ENCODE measurements at regions not wholly inside any gene's neighbourhood (a gene's known extent, or its start where the extent isn't known, plus 50 kb on each side); places are given as distances from the start of the nearest gene placed in this dataset.

DNA sequence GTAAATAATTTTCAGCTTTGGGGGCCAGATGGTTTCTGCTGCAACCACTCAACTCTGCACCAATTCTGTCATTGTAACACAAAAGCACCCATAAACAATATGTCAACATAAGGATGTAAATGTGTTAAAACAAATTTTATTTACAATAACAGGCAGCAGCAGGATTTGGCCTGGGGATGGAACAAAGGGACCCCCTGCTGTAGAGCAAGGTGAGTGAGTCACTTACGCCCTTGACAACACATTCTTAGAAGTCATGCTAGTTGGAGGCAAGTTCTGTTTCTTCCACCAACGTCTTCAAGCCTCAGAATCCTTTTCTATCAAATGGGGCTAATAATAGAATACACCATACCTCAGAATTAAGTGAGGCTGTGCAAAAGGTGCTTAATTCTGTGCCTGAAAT lies 610.2 kb upstream of the SYT4 start:
- Histone ChIP-seq H3K4me3 (ENCODE audit: control extremely low read depth in 1 of 5, extremely low read depth in 1 of 5, insufficient read depth in 1 of 5, low read depth in 2 of 5, low read length in 4 of 5) (no peak overlapping the region), H3K4me1 (ENCODE audit: control insufficient read depth in 2 of 2, insufficient read depth in 2 of 2, low read length in 2 of 2) (no peaks in the 10 kb centered on the region), H4K20me1 (ENCODE audit: control insufficient read depth, insufficient read depth, low read length, poor library complexity, severe bottlenecking) (no peaks in the 10 kb centered on the region), H2AFZ (ENCODE audit: insufficient read depth, low read depth, low read length, poor library complexity, severe bottlenecking) (no peak overlapping the region), H3K9ac (ENCODE audit: low read length) (no peak overlapping the region), H3K27me3 (replicated peaks in 1 of 4; ENCODE audit: control extremely low read depth in 1 of 4, control insufficient read depth in 3 of 4, insufficient read depth in 4 of 4, low read length in 3 of 4) (no peaks in the 10 kb centered on the region), H3K4me2 (replicated peaks; ENCODE audit: low read depth, low read length, poor library complexity, severe bottlenecking) (no peak overlapping the region), H3K36me3 (replicated peaks in 1 of 2; ENCODE audit: control extremely low read depth in 1 of 2, control insufficient read depth in 1 of 2, extremely low read depth in 1 of 2, insufficient read depth in 2 of 2, low read length in 1 of 2) (no peaks in the 10 kb centered on the region), H3K79me2 (ENCODE audit: control insufficient read depth, insufficient read depth, low read length) (no peaks in the 10 kb centered on the region), H3K27ac (ENCODE audit: low read length in 2 of 2) (no peak overlapping the region), H3K9me3 (ENCODE audit: control extremely low read depth in 1 of 3, control insufficient read depth in 2 of 3, insufficient read depth in 1 of 3, low read length in 2 of 3) (no peaks in the 10 kb centered on the region)
- Mint-ChIP-seq H3K4me3 (no peak overlapping the region), H3K27ac (no peak overlapping the region), H3K4me1 (no peaks in the 10 kb centered on the region), H3K9me3 (ENCODE audit: insufficient read depth) (no peaks in the 10 kb centered on the region), H3K27me3 (no peaks in the 10 kb centered on the region)
- intact Hi-C loops (cut with micrococcal nuclease), result no loop called here
- TF ChIP-seq EZH2 (IDR thresholded peaks at IDR 0.05; ENCODE audit: borderline replicate concordance, insufficient read depth, low read depth, low read length, poor library complexity, severe bottlenecking), result no peak
- TF ChIP-seq, protein P1, sequence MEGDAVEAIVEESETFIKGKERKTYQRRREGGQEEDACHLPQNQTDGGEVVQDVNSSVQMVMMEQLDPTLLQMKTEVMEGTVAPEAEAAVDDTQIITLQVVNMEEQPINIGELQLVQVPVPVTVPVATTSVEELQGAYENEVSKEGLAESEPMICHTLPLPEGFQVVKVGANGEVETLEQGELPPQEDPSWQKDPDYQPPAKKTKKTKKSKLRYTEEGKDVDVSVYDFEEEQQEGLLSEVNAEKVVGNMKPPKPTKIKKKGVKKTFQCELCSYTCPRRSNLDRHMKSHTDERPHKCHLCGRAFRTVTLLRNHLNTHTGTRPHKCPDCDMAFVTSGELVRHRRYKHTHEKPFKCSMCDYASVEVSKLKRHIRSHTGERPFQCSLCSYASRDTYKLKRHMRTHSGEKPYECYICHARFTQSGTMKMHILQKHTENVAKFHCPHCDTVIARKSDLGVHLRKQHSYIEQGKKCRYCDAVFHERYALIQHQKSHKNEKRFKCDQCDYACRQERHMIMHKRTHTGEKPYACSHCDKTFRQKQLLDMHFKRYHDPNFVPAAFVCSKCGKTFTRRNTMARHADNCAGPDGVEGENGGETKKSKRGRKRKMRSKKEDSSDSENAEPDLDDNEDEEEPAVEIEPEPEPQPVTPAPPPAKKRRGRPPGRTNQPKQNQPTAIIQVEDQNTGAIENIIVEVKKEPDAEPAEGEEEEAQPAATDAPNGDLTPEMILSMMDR (IDR thresholded peaks at IDR 0.05), result no peak
- ATAC-seq (ENCODE audit: low read depth), result no peak
- POLR2A ChIA-PET, result no interaction called here
- CTCF ChIA-PET, result no interaction called here
- 83% methylated on average over 1 of the region's 2 CpGs for WGBS (ENCODE audit: insufficient coverage)
- no peak for DNase-seq

DNA sequence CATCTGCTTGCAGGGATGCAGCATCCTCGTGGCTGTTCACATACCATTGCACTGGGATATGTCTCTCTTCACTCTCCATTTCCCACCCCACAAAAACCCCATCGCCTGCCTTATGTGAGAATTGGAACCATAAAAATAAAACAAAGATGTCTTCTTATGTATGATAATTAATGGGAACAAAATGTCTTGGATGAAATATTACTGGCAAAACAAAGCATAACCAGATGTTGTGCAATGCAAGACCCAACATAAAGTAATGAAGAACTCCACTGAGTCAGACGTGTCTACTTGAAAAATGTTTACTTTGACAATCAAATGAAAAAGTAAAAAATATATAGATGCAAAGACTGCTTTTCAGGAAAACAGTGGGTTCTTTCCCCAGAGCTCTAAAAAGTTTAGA lies 611.3 kb upstream of the SYT4 start:
- H3K27ac Mint-ChIP-seq, result no peak overlapping the region
- no peaks in the 10 kb centered on the region for H3K27me3 Mint-ChIP-seq
- Histone ChIP-seq H3K4me1 (ENCODE audit: control insufficient read depth in 2 of 2, insufficient read depth in 2 of 2, low read length in 2 of 2) (no peaks in the 10 kb centered on the region), H3K79me2 (ENCODE audit: control insufficient read depth, insufficient read depth, low read length) (no peaks in the 10 kb centered on the region), H3K27me3 (replicated peaks in 1 of 4; ENCODE audit: control extremely low read depth in 1 of 4, control insufficient read depth in 3 of 4, insufficient read depth in 4 of 4, low read length in 3 of 4) (no peaks in the 10 kb centered on the region), H3K4me3 (ENCODE audit: control extremely low read depth in 1 of 5, extremely low read depth in 1 of 5, insufficient read depth in 1 of 5, low read depth in 2 of 5, low read length in 4 of 5) (no peak overlapping the region), H2AFZ (ENCODE audit: insufficient read depth, low read depth, low read length, poor library complexity, severe bottlenecking) (no peak overlapping the region), H3K9me3 (ENCODE audit: control extremely low read depth in 1 of 3, control insufficient read depth in 2 of 3, insufficient read depth in 1 of 3, low read length in 2 of 3) (no peaks in the 10 kb centered on the region), H3K36me3 (replicated peaks in 1 of 2; ENCODE audit: control extremely low read depth in 1 of 2, control insufficient read depth in 1 of 2, extremely low read depth in 1 of 2, insufficient read depth in 2 of 2, low read length in 1 of 2) (no peaks in the 10 kb centered on the region), H3K27ac (ENCODE audit: low read length in 2 of 2) (no peak overlapping the region), H4K20me1 (ENCODE audit: control insufficient read depth, insufficient read depth, low read length, poor library complexity, severe bottlenecking) (no peaks in the 10 kb centered on the region), H3K9ac (ENCODE audit: low read length) (no peak overlapping the region), H3K4me2 (replicated peaks; ENCODE audit: low read depth, low read length, poor library complexity, severe bottlenecking) (no peak overlapping the region)
- H3K9me3 Mint-ChIP-seq (ENCODE audit: insufficient read depth), result no peaks in the 10 kb centered on the region
- CTCF ChIA-PET, result no interaction called here
- no peak overlapping the region for H3K4me3 Mint-ChIP-seq
- H3K4me1 Mint-ChIP-seq, result no peaks in the 10 kb centered on the region
- intact Hi-C loops (cut with micrococcal nuclease), result no loop called here
- ATAC-seq (ENCODE audit: low read depth), result no peak
- POLR2A ChIA-PET, result no interaction called here
- no CpG with 5 or more reads among the region's 3 CpGs for WGBS (ENCODE audit: insufficient coverage)
- TF ChIP-seq, protein P1 (IDR thresholded peaks at IDR 0.05), result no peak
- no peak for TF ChIP-seq EZH2 (IDR thresholded peaks at IDR 0.05; ENCODE audit: borderline replicate concordance, insufficient read depth, low read depth, low read length, poor library complexity, severe bottlenecking)
- DNase-seq, result no peak

Data from B cell (primary cell).